ENCODE measurements at regions not wholly inside any gene's neighbourhood (a gene's known extent, or its start where the extent isn't known, plus 50 kb on each side); places are given as distances from the start of the nearest gene placed in this dataset.

- Histone ChIP-seq H3K4me3 (no peak overlapping the region), H3K27ac (no peak overlapping the region), H3K4me1 (replicated peaks in 1 of 2) (no peaks in the 10 kb centered on the region)
- WGBS, 10 experiments = 20 to 100% (median 60%) methylated on average over 1 of the region's 1 CpG; no CpG with 5 or more reads in 5 of the 10 experiments
- no peak for ATAC-seq (replicated peaks in 6 of 8)
- in situ Hi-C loops (cut with MboI; ENCODE audit: low pct_unique_long_range_greater_than_20kb in 2 of 9, low sequenced_read_pairs in 9 of 9, unreplicated experiment in 9 of 9) = no loop called here
Observed at GRCh38 chr2:14557111-14557510, 75.4 kb upstream of the LRATD1 start.

- in situ Hi-C loops (cut with MboI; ENCODE audit: low pct_unique_long_range_greater_than_20kb in 2 of 9, low sequenced_read_pairs in 9 of 9, unreplicated experiment in 9 of 9) = no loop called here
- no peak overlapping the region for H3K4me3 ChIP-seq
- ATAC-seq (replicated peaks in 6 of 8) = no peak
- WGBS, 10 experiments = 33 to 94% (median 88%) methylated on average over 2 of the region's 2 CpGs
- no peaks in the 10 kb centered on the region for H3K4me1 ChIP-seq (replicated peaks in 1 of 2)
- no peak overlapping the region for H3K27ac ChIP-seq
Observed at GRCh38 chr2:14557916-14558315, 74.6 kb upstream of the LRATD1 start.

- Histone ChIP-seq H3K4me1 (replicated peaks in 1 of 2) (no peaks in the 10 kb centered on the region), H3K27ac (no peak overlapping the region), H3K4me3 (no peak overlapping the region)
- in situ Hi-C loops (cut with MboI; ENCODE audit: low pct_unique_long_range_greater_than_20kb in 2 of 9, low sequenced_read_pairs in 9 of 9, unreplicated experiment in 9 of 9) = no loop called here
- 27 to 94% (median 71%) methylated on average over 1 to 3 of the region's 3 CpGs for WGBS, 10 experiments
- ATAC-seq (replicated peaks in 6 of 8) = no peak
Observed at GRCh38 chr2:14558335-14558919, 74.1 kb upstream of the LRATD1 start.

GRCh38 chr2:14560716-14561115 lies 71.8 kb upstream of the LRATD1 start:
- Histone ChIP-seq H3K4me3 (no peak overlapping the region), H3K27ac (no peak overlapping the region), H3K4me1 (replicated peaks in 1 of 2) (no peaks in the 10 kb centered on the region)
- in situ Hi-C loops (cut with MboI; ENCODE audit: low pct_unique_long_range_greater_than_20kb in 2 of 9, low sequenced_read_pairs in 9 of 9, unreplicated experiment in 9 of 9) = no loop called here
- WGBS, 10 experiments = 13 to 100% (median 83%) methylated on average over 1 to 3 of the region's 3 CpGs; no CpG with 5 or more reads in 1 of the 10 experiments
- no peak for ATAC-seq (replicated peaks in 6 of 8)

DNA sequence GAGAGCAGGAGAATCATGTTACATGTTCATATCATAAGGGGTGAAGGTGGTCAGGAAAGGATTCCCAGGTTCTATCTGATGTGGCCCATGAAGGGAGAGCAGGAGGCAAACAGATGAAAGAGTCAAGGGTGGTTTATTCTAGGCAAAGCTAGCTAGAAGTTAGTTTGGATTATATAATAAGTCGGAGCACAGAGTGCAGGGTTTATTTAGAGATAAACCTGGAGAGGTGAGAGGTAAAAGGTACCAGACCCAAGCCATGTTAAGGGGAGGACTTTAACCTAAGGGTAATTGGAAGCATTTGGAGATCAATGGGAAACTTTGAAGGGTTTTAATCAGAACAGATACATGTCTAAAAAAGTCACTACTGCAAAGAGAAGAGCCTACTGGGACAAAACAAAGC lies 69.2 kb upstream of the LRATD1 start:
- Histone ChIP-seq H3K4me1 (replicated peaks in 1 of 2) (no peaks in the 10 kb centered on the region), H3K27ac (no peak overlapping the region), H3K4me3 (no peak overlapping the region)
- no peak for ATAC-seq (replicated peaks in 6 of 8)
- in situ Hi-C loops (cut with MboI; ENCODE audit: low pct_unique_long_range_greater_than_20kb in 2 of 9, low sequenced_read_pairs in 9 of 9, unreplicated experiment in 9 of 9) = no loop called here
- WGBS, 10 experiments = 11 to 100% (median 91%) methylated on average over 1 of the region's 1 CpG; no CpG with 5 or more reads in 3 of the 10 experiments

GRCh38 chr2:14565666-14566065 lies 66.9 kb upstream of the LRATD1 start:
- no peak overlapping the region for H3K4me3 ChIP-seq
- in situ Hi-C loops (cut with MboI; ENCODE audit: low pct_unique_long_range_greater_than_20kb in 2 of 9, low sequenced_read_pairs in 9 of 9, unreplicated experiment in 9 of 9) = no loop called here
- H3K27ac ChIP-seq = no peak overlapping the region
- H3K4me1 ChIP-seq (replicated peaks in 1 of 2) = no peaks in the 10 kb centered on the region
- peak in 1 of 8 experiments; percentile 27 for ATAC-seq (replicated peaks in 6 of 8)

- H3K4me1 ChIP-seq (replicated peaks in 1 of 2) = no peaks in the 10 kb centered on the region
- H3K27ac ChIP-seq = no peak overlapping the region
- ATAC-seq (replicated peaks in 6 of 8) = peak in 2 of 8 experiments; percentile 15 to 36
- WGBS, 10 experiments = 14 to 83% (median 75%) methylated on average over 1 of the region's 1 CpG; no CpG with 5 or more reads in 5 of the 10 experiments
- H3K4me3 ChIP-seq = no peak overlapping the region
- in situ Hi-C loops (cut with MboI; ENCODE audit: low pct_unique_long_range_greater_than_20kb in 2 of 9, low sequenced_read_pairs in 9 of 9, unreplicated experiment in 9 of 9) = no loop called here
Observed at GRCh38 chr2:14567561-14567960, 65.0 kb upstream of the LRATD1 start.

- in situ Hi-C loops (cut with MboI; ENCODE audit: low pct_unique_long_range_greater_than_20kb in 2 of 9, low sequenced_read_pairs in 9 of 9, unreplicated experiment in 9 of 9) = no loop called here
- WGBS, 10 experiments = 60 to 97% (median 83%) methylated on average over 2 to 3 of the region's 3 CpGs; no CpG with 5 or more reads in 3 of the 10 experiments
- Histone ChIP-seq H3K27ac (no peak overlapping the region), H3K4me1 (replicated peaks in 1 of 2) (no peaks in the 10 kb centered on the region), H3K4me3 (no peak overlapping the region)
- no peak for ATAC-seq (replicated peaks in 6 of 8)
Observed at GRCh38 chr2:14569294-14569693, 63.2 kb upstream of the LRATD1 start.

DNA sequence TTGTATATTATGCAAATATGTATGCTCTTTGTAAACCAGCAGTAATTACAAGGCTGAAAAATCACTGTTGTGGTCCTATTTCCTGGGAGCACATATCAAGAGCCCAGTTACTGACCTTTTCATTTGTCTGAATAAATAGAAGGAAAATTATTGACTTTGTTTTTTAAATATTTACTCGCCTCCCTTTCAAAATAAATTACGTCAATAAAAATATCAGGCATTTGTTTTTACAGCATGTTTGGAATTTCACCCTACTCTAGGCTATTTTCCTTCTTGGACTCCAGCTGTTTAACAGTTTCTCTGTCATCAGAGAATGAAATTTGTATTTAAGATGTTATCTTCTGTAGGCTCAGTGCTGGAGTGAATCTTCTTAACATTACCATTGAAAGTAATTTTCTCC lies 59.9 kb upstream of the LRATD1 start:
- in situ Hi-C loops (cut with MboI; ENCODE audit: low pct_unique_long_range_greater_than_20kb in 2 of 9, low sequenced_read_pairs in 9 of 9, unreplicated experiment in 9 of 9) = no loop called here
- peak in 1 of 8 experiments; percentile 86 for ATAC-seq (replicated peaks in 6 of 8)
- no peak overlapping the region for H3K27ac ChIP-seq
- WGBS, 10 experiments = 19 to 100% (median 75%) methylated on average over 1 to 2 of the region's 2 CpGs; no CpG with 5 or more reads in 1 of the 10 experiments
- H3K4me1 ChIP-seq (replicated peaks in 1 of 2) = no peaks in the 10 kb centered on the region
- no peak overlapping the region for H3K4me3 ChIP-seq

GRCh38 chr2:14577843-14578242 lies 54.7 kb upstream of the LRATD1 start:
- ATAC-seq (replicated peaks in 6 of 8) = no peak
- no peaks in the 10 kb centered on the region for H3K4me1 ChIP-seq (replicated peaks in 1 of 2)
- H3K27ac ChIP-seq = no peak overlapping the region
- no peak overlapping the region for H3K4me3 ChIP-seq
- in situ Hi-C loops (cut with MboI; ENCODE audit: low pct_unique_long_range_greater_than_20kb in 2 of 9, low sequenced_read_pairs in 9 of 9, unreplicated experiment in 9 of 9) = no loop called here
- WGBS, 10 experiments = 17 to 82% (median 71%) methylated on average over 1 to 4 of the region's 4 CpGs; no CpG with 5 or more reads in 2 of the 10 experiments
